ENCODE measurements at regions not wholly inside any gene's neighbourhood (a gene's known extent, or its start where the extent isn't known, plus 50 kb on each side); places are given as distances from the start of the nearest gene placed in this dataset.
"Not testable (repeated sequence)": the region's sequence is repeated elsewhere in the genome, so short reads cannot be mapped to it uniquely, and the experiment has no call there.

GRCh38 chr7:12031186-12031585 lies 179.9 kb upstream of the TMEM106B start:
- no peaks in the 10 kb centered on the region for H3K9me3 ChIP-seq (replicated peaks in 1 of 3)
- intact Hi-C loops (cut with DNase I) = no loop called here
- TF ChIP-seq CTCF (IDR thresholded peaks at IDR 0.05) = no peak
- H3K27ac ChIP-seq = no peak overlapping the region
- WGBS, 4 donors = 84 to 91% (median 87%) methylated on average over 1 of the region's 1 CpG
- no peaks in the 10 kb centered on the region for H3K4me1 ChIP-seq (replicated peaks in 1 of 2)
- H3K27me3 ChIP-seq = no peaks in the 10 kb centered on the region
- DNase-seq = no peak
- no peaks in the 10 kb centered on the region for H3K36me3 ChIP-seq (replicated peaks in 1 of 2)
- no peak overlapping the region for H3K4me3 ChIP-seq

DNA sequence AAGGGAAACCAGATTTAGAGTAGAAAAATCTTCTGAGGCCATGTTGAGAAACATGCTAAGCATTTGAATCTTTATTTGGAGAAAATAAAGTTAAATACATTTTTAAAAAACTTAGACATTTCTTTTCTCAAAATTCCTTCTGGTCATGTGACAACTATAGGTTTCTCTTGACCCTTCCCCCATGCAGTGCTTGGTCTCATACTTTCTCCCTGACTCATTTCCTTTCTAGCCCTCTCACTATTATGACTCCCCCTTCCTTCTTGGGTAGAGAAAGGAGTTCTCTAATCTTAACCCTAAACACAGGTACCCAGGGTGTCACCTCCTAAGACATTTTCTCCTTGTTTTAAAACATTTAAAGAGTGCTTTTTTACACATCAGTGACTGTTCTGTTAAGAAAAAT lies 179.5 kb upstream of the TMEM106B start:
- no peaks in the 10 kb centered on the region for H3K36me3 ChIP-seq (replicated peaks in 1 of 2)
- H3K4me3 ChIP-seq = no peak overlapping the region
- no peak overlapping the region for H3K27ac ChIP-seq
- DNase-seq = no peak
- no peaks in the 10 kb centered on the region for H3K4me1 ChIP-seq (replicated peaks in 1 of 2)
- no peaks in the 10 kb centered on the region for H3K9me3 ChIP-seq (replicated peaks in 1 of 3)
- H3K27me3 ChIP-seq = no peaks in the 10 kb centered on the region
- TF ChIP-seq CTCF (IDR thresholded peaks at IDR 0.05) (no peak), POLR2A (IDR thresholded peaks at IDR 0.05) (no peak)
- intact Hi-C loops (cut with DNase I) = no loop called here

- Histone ChIP-seq H3K4me3 (no peak overlapping the region), H3K27me3 (no peaks in the 10 kb centered on the region), H3K27ac (no peak overlapping the region), H3K4me1 (replicated peaks in 1 of 2) (no peaks in the 10 kb centered on the region), H3K36me3 (replicated peaks in 1 of 2) (no peaks in the 10 kb centered on the region), H3K9me3 (replicated peaks in 1 of 3) (no peaks in the 10 kb centered on the region)
- DNase-seq = no peak
- 71 to 80% (median 76%) methylated on average over 1 of the region's 1 CpG for WGBS, 4 donors
- intact Hi-C loops (cut with DNase I) = no loop called here
- TF ChIP-seq POLR2A (IDR thresholded peaks at IDR 0.05) = no peak
These were observed 178.9 kb upstream of the TMEM106B start for GRCh38 chr7:12032146-12032545.

- H3K4me3 ChIP-seq; intact Hi-C loops (cut with DNase I); H3K4me1 ChIP-seq (replicated peaks in 1 of 2); H3K36me3 ChIP-seq (replicated peaks in 1 of 2); H3K9me3 ChIP-seq (replicated peaks in 1 of 3); DNase-seq; H3K27ac ChIP-seq; H3K27me3 ChIP-seq: not testable (repeated sequence)
These were observed 167.6 kb upstream of the TMEM106B start for GRCh38 chr7:12043457-12043856.

DNA sequence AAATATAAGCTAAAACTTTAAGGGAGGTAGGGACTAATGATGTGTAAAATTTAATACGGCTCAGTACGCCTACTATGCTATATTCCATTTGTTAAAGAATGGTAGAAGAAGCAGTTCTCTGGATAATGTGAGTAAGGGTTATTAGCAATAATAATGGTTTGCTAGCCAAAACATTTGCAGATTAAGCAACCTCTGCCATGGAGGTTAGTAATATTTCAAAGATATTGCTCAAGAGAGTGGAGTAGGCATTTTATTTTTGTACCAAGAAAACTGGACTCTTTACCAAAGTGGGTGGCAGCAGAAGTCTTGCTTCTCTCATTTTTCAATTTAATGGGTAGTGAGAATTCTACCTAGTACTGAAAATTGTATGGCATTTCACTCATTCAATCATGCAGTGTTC lies 158.9 kb upstream of the TMEM106B start:
- intact Hi-C loops (cut with DNase I) = no loop called here
- DNase-seq = no peak

More for the DNA sequence above, 158.9 kb upstream of the TMEM106B start:
- 92 to 94% (median 93%) methylated on average over 2 of the region's 2 CpGs for WGBS, 4 donors
- H3K4me1 ChIP-seq (replicated peaks in 1 of 2) = no peaks in the 10 kb centered on the region
- no peaks in the 10 kb centered on the region for H3K27me3 ChIP-seq
- H3K27ac ChIP-seq = no peak overlapping the region
- TF ChIP-seq POLR2A (IDR thresholded peaks at IDR 0.05) (no peak), CTCF (IDR thresholded peaks at IDR 0.05) (no peak)
- H3K4me3 ChIP-seq = no peak overlapping the region
- H3K9me3 ChIP-seq (replicated peaks in 1 of 3) = peaks cover 0 to 4% (median 0%) of the 10 kb centered on the region in 3 donors
- H3K36me3 ChIP-seq (replicated peaks in 1 of 2) = no peaks in the 10 kb centered on the region

Measured in adrenal gland (tissue), 9 donors.